Right cardiac atrium (tissue), 5 donors: ENCODE measurements at regions not wholly inside any gene's neighbourhood (a gene's known extent, or its start where the extent isn't known, plus 50 kb on each side); places are given as distances from the start of the nearest gene placed in this dataset.

Experiments
- ATAC-seq, 2 donors: fragments of 200-7000 bp; cut with Tn5 transposase; one replicate each; pipeline versions ENCODE4 v1.8.0 to v1.9.1; 2020; ENCODE audit warnings: moderate library complexity in 2 of 2, mild to moderate bottlenecking in 1 of 2
- DNase-seq, 3 donors: peaks; one replicate each; pipeline ENCODE4 v3.0.0-alpha.2; 2020
- H3K27ac ChIP-seq: one replicate; pipeline ENCODE4 v1.5.1; 2013; ENCODE audit warnings: mild to moderate bottlenecking, low read length, control low read depth, moderate library complexity
- H3K27me3 ChIP-seq: one replicate; pipeline ENCODE4 v1.6.1; 2013; ENCODE audit not compliant: control insufficient read depth, insufficient read depth
- H3K4me1 ChIP-seq: one replicate; pipeline ENCODE4 v1.6.1; 2013; ENCODE audit warnings: low read length; ENCODE audit not compliant: control insufficient read depth, insufficient read depth
- H3K4me3 ChIP-seq: one replicate; pipeline ENCODE4 v1.5.1; 2013; ENCODE audit warnings: low read length, control low read depth
- H3K9me3 ChIP-seq: one replicate; pipeline ENCODE4 v1.6.1; 2013; ENCODE audit warnings: low read length; ENCODE audit not compliant: control insufficient read depth
- WGBS: extraction: QIAGEN DNeasy Blood & Tissue Kit; methylation state at CpG from one replicate; pipeline ENCODE4 v1.1.7; 2013; 5-methylcytosine and 5-hydroxymethylcytosine counted together
- intact Hi-C, 4 donors: fragments of 100-400 bp; cut with DNase I; formaldehyde crosslinking; loops; one replicate each; pipeline versions ENCODE4 v1.11.0 to v1.14.0; 2022 to 2023
- donor health status: healthy with polysubstance abuse.
- donor health status: DM: no; HTN: yes; CAD: no.
- donor health status: DM: no; HTN: no; CAD: no.
- donor health status: DM: no; HTN: yes; CAD: no; lungs with severe emphysema.
- donor health status: DM: yes; HTN: yes; CAD: no.

- H3K9me3 ChIP-seq, result no peaks in the 10 kb centered on the region
- WGBS, result 66% methylated on average over 1 of the region's 1 CpG
- DNase-seq, result no peak
- H3K27me3 ChIP-seq, result no peaks in the 10 kb centered on the region
- no peak overlapping the region for H3K27ac ChIP-seq
- H3K4me1 ChIP-seq, result no peaks in the 10 kb centered on the region
- intact Hi-C loops, result loop anchor here in 1 of 4 donors (10.0 kb wide), 1 partner anchor 62 kb away; no protein-coding TSS in a partner anchor
- no peak for ATAC-seq
- no peak overlapping the region for H3K4me3 ChIP-seq
These were observed 467.7 kb upstream of the FAT3 start for GRCh38 chr11:91756829-91757480.

- no peak for ATAC-seq
- no peak overlapping the region for H3K4me3 ChIP-seq
- no peak overlapping the region for H3K27ac ChIP-seq
- no peaks in the 10 kb centered on the region for H3K9me3 ChIP-seq
- intact Hi-C loops, result loop anchor here in 1 of 4 donors (10.0 kb wide), 1 partner anchor 61 kb away; no protein-coding TSS in a partner anchor
- no peaks in the 10 kb centered on the region for H3K4me1 ChIP-seq
- WGBS, result 60% methylated on average over 2 of the region's 2 CpGs
- H3K27me3 ChIP-seq, result no peaks in the 10 kb centered on the region
- DNase-seq, result no peak
These were observed 468.5 kb upstream of the FAT3 start for GRCh38 chr11:91755951-91756707.

- Histone ChIP-seq H3K4me1 (no peaks in the 10 kb centered on the region), H3K4me3 (no peak overlapping the region), H3K27me3 (no peaks in the 10 kb centered on the region), H3K9me3 (no peaks in the 10 kb centered on the region), H3K27ac (no peak overlapping the region)
- ATAC-seq, result no peak
- intact Hi-C loops, result loop anchor here in 1 of 4 donors (10.0 kb wide), 1 partner anchor 61 kb away; no protein-coding TSS in a partner anchor
- DNase-seq, result no peak
These were observed 469.1 kb upstream of the FAT3 start for GRCh38 chr11:91755526-91755925.

- no peak overlapping the region for H3K27ac ChIP-seq
- no peaks in the 10 kb centered on the region for H3K27me3 ChIP-seq
- no peaks in the 10 kb centered on the region for H3K4me1 ChIP-seq
- DNase-seq, result no peak
- intact Hi-C loops, result no loop called here
- no peak overlapping the region for H3K4me3 ChIP-seq
- no peaks in the 10 kb centered on the region for H3K9me3 ChIP-seq
- ATAC-seq, result no peak
These were observed 475.4 kb upstream of the FAT3 start for GRCh38 chr11:91749251-91749650.

- DNase-seq (no peak), ATAC-seq (no peak)
- H3K4me1 ChIP-seq, result no peaks in the 10 kb centered on the region
- 58% methylated on average over 3 of the region's 3 CpGs for WGBS
- no peak overlapping the region for H3K27ac ChIP-seq
- intact Hi-C loops, result no loop called here
- H3K27me3 ChIP-seq, result no peaks in the 10 kb centered on the region
- H3K4me3 ChIP-seq, result no peak overlapping the region
- no peaks in the 10 kb centered on the region for H3K9me3 ChIP-seq
These were observed 482.5 kb upstream of the FAT3 start for GRCh38 chr11:91742155-91742554.

- WGBS, result 55% methylated on average over 6 of the region's 6 CpGs
- Histone ChIP-seq H3K9me3 (peaks cover 1% of the 10 kb centered on the region), H3K27ac (no peak overlapping the region), H3K4me1 (no peaks in the 10 kb centered on the region), H3K27me3 (no peaks in the 10 kb centered on the region), H3K4me3 (no peak overlapping the region)
- ATAC-seq, result no peak
- intact Hi-C loops, result no loop called here
- DNase-seq, result no peak
These were observed 493.6 kb upstream of the FAT3 start for GRCh38 chr11:91731051-91731450.

GRCh38 chr11:91730620-91731019 lies 494.0 kb upstream of the FAT3 start:
- WGBS, result 88% methylated on average over 4 of the region's 4 CpGs
- intact Hi-C loops, result no loop called here
- ATAC-seq (no peak), DNase-seq (no peak)
- no peaks in the 10 kb centered on the region for H3K4me1 ChIP-seq
- no peak overlapping the region for H3K27ac ChIP-seq
- H3K4me3 ChIP-seq, result no peak overlapping the region
- peaks cover 1% of the 10 kb centered on the region for H3K9me3 ChIP-seq
- no peaks in the 10 kb centered on the region for H3K27me3 ChIP-seq

- H3K9me3 ChIP-seq, result peaks cover 1% of the 10 kb centered on the region
- intact Hi-C loops, result no loop called here
- no peak for ATAC-seq
- no peak for DNase-seq
- H3K27me3 ChIP-seq, result no peaks in the 10 kb centered on the region
- no peaks in the 10 kb centered on the region for H3K4me1 ChIP-seq
- no peak overlapping the region for H3K4me3 ChIP-seq
- H3K27ac ChIP-seq, result no peak overlapping the region
These were observed 494.6 kb upstream of the FAT3 start for GRCh38 chr11:91730057-91730456.

- Histone ChIP-seq H3K27me3 (no peaks in the 10 kb centered on the region), H3K27ac (no peak overlapping the region), H3K4me1 (no peaks in the 10 kb centered on the region), H3K4me3 (no peak overlapping the region), H3K9me3 (no peaks in the 10 kb centered on the region)
- no peak for ATAC-seq
- no peak for DNase-seq
- intact Hi-C loops, result no loop called here
- 61% methylated on average over 5 of the region's 5 CpGs for WGBS
These were observed 507.4 kb upstream of the FAT3 start for GRCh38 chr11:91717169-91717568.

- WGBS, result 37% methylated on average over 2 of the region's 2 CpGs
- no peaks in the 10 kb centered on the region for H3K9me3 ChIP-seq
- no peaks in the 10 kb centered on the region for H3K4me1 ChIP-seq
- DNase-seq (no peak), ATAC-seq (peak in 1 of 2 donors; percentile 31)
- H3K27me3 ChIP-seq, result no peaks in the 10 kb centered on the region
- no peak overlapping the region for H3K27ac ChIP-seq
- intact Hi-C loops, result no loop called here
- H3K4me3 ChIP-seq, result no peak overlapping the region
These were observed 516.8 kb upstream of the FAT3 start for GRCh38 chr11:91707652-91708482.

- H3K4me1 ChIP-seq, result no peaks in the 10 kb centered on the region
- H3K27me3 ChIP-seq, result no peaks in the 10 kb centered on the region
- WGBS, result 83% methylated on average over 1 of the region's 1 CpG
- H3K4me3 ChIP-seq, result no peak overlapping the region
- no peaks in the 10 kb centered on the region for H3K9me3 ChIP-seq
- intact Hi-C loops, result no loop called here
- ATAC-seq, result no peak
- no peak overlapping the region for H3K27ac ChIP-seq
- no peak for DNase-seq
These were observed 521.6 kb upstream of the FAT3 start for GRCh38 chr11:91703042-91703441.
